HG02852 (cell line): ENCODE measurements at regions not wholly inside any gene's neighbourhood (a gene's known extent, or its start where the extent isn't known, plus 50 kb on each side); places are given as distances from the start of the nearest gene placed in this dataset.

ENCODE experiments used
- ATAC-seq: cut with Tn5 transposase; IDR thresholded peaks from one replicate; pipeline ENCODE4 v1.9.1; 2021; ENCODE audit warnings: mild to moderate bottlenecking, moderate library complexity; ENCODE audit not compliant: unreplicated experiment

DNA sequence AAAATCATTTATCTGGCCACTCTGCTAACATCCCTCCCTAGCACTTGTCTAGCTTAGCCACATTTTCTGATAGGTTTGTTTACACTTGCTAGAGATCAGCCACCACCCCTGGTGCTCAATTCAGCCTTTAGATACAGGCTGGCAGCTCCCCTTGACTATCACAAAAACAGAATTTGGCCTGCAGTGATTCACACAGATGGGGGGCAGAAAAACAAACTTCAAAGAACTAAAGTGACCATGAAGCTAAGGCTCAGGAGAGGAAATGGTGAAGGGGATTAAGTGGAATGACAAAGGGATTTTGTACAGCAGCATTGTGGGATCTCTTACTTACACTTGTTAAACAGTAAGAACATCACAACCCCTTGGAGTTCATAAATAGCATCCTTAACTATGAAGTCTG is 1718.0 kb upstream of the PCDH7 start:
- ATAC-seq, result no peak

DNA sequence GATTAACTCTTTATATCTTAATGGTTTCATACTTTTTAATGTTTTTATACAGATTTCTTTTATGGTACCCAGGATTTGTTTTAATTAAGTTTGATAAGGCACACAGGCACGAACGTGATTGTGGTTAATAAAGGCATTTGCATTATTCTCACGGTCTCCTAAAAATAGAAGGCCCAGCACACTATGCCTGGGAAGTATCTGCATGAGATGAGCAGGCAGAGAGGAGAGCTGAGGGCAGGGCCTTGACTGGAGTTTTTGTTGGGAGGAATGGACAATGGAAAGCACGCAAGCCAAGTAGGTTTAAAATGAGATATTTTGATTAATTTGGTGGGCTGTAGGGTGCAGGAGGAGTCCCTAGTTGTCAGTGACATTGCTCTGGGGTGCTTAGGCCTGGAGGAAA is 1714.3 kb upstream of the PCDH7 start:
- ATAC-seq, result no peak

DNA sequence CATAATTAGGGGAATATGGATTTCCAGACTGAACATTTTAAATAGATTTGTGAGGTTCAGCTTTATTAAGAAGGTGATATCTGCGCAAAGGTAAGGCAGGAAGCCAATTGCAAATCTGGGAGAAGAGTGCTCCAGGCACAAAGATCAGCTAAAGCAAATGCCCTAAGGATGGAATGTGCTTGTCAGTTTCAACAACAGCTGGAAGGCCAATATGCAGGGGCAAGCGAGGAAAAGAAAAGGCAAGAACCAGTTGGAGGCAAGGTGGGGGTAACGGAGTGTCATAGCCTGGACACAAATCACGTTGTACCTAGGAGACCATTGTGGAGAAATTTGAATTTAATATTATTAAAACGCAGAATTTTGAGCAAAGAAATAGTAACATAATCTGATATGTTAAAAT is 1710.3 kb upstream of the PCDH7 start:
- no peak for ATAC-seq

GRCh38 chr4:29013341-29013740 is 1706.8 kb upstream of the PCDH7 start:
- ATAC-seq, result no peak

DNA sequence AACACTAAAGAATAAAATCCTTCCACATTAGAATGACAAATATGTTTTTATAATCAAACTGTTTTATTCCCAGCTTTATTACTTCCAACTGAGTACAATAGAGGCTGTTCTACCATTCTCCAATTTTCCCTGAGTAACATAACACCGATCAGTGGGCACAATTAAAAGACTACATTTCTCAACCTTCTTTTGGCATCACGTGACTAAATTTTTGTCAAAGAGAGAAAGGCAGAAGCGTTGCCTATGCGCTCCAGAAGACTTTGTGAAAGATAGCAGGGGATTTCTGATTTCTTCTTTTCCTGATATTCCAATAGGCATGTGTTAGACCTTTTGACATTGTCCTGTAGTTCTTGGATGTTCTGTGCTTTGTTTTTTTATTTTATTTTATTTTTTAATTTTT is 1705.6 kb upstream of the PCDH7 start:
- ATAC-seq, result no peak

- no peak for ATAC-seq
These were observed 1686.5 kb upstream of the PCDH7 start for GRCh38 chr4:29033703-29034102.

GRCh38 chr4:29037501-29037900 is 1682.7 kb upstream of the PCDH7 start:
- ATAC-seq, result no peak

- no peak for ATAC-seq
These were observed 1676.8 kb upstream of the PCDH7 start for GRCh38 chr4:29043411-29043810.

DNA sequence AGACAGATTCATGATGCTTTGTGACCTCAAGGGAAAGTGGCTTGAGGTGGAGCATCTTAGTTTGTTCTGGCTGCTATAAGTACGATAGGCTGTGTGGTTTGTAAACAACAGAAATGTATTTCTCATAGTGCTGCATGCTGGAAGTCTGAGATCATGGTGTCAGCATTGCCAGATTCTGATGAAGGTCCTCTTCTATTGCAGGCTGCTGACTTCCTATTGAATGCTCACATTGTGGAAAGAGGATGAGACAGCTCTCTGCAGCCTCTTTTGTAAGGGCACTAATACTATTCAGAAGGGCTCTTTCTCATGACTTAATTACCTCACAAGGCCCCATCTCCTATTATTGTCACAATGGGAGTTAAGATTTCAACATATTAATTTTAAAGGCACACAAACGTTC is 1674.0 kb upstream of the PCDH7 start:
- no peak for ATAC-seq

- no peak for ATAC-seq
These were observed 1673.4 kb upstream of the PCDH7 start for GRCh38 chr4:29046781-29047180.

- ATAC-seq, result no peak
These were observed 1672.7 kb upstream of the PCDH7 start for GRCh38 chr4:29047341-29048041.

GRCh38 chr4:29051381-29051965 is 1668.7 kb upstream of the PCDH7 start:
- ATAC-seq, result no peak

- ATAC-seq, result no peak
These were observed 1667.9 kb upstream of the PCDH7 start for GRCh38 chr4:29052266-29052665.

- ATAC-seq, result no peak
These were observed 1661.6 kb upstream of the PCDH7 start for GRCh38 chr4:29058531-29058930.

- ATAC-seq, result no peak
These were observed 1653.3 kb upstream of the PCDH7 start for GRCh38 chr4:29066861-29067260.

DNA sequence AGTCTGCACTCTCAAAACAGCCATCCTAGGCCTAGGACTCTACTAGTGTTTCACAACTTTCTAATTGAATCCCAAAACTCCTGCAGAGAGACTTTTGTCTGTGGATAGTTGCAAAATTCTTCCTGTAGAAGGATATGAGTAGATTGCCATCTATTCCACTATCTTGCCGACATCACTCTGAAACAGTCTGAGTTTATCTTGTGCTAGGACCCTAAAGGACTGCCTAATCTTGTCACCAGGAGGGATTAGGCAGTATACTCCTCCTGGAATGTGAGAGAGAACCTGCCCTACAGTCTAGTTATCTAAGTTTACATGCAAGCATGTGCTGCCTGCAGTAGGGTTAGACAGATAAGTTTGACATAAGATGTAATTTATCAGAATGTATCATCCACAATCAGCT is 1646.6 kb upstream of the PCDH7 start:
- ATAC-seq, result no peak

GRCh38 chr4:29075366-29075765 is 1644.8 kb upstream of the PCDH7 start:
- ATAC-seq, result no peak

DNA sequence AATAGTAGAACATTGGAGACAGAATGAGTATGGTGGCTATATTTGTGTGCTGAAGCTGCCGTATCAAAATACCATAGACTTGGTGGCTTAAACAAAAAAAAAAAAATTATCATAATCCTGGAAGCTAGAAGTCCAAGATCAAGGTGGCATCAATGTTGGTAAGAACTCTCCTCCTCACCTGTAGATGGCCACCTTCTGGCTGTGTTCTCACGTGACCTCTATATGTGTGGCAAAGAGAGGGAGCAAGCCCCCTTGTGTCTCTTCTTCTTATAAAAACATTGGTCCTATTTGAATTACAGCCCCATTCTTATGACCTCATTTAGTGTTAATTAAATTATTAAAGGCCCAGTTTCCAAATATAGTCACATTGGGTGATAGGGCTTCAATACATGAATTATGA is 1640.9 kb upstream of the PCDH7 start:
- ATAC-seq, result no peak

GRCh38 chr4:29081234-29081955 is 1638.8 kb upstream of the PCDH7 start:
- ATAC-seq, result no peak

- ATAC-seq, result no peak
These were observed 1637.5 kb upstream of the PCDH7 start for GRCh38 chr4:29082684-29083083.

GRCh38 chr4:29085748-29086147 is 1634.4 kb upstream of the PCDH7 start:
- ATAC-seq, result no peak

DNA sequence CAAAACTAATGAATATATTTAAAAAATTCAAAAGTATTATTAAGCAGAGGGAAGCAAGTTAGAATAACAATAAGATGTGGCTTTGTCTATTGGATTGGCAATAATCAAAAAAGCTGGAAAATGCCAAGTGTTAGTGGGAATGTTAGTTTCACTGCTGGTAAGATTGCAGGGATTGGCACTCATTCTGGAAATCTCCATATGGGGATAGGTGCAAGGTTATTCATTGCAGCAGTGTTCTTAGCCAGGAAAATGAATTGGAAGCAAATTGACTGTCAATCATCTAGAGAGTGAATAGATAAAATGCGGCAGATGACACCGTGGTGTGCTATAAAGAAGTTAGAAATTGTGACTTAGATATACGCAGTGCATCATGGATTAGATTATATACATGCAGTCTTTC is 1615.5 kb upstream of the PCDH7 start:
- no peak for ATAC-seq
